Ovary (tissue), 7 donors: ENCODE measurements at regions not wholly inside any gene's neighbourhood (a gene's known extent, or its start where the extent isn't known, plus 50 kb on each side); places are given as distances from the start of the nearest gene placed in this dataset.

ENCODE experiments used
- DNase-seq, 5 donors: peaks; one replicate each; pipeline ENCODE4 v3.0.0-alpha.2; 2019 to 2020
- H3K27ac ChIP-seq, 2 donors: fragments of 200-600 bp; one replicate each; pipeline versions ENCODE4 v1.5.1 to v1.8.0; 2019 to 2022
- H3K27me3 ChIP-seq: fragments of 200-600 bp; one replicate; pipeline ENCODE4 v1.8.0; 2022
- H3K36me3 ChIP-seq: fragments of 200-600 bp; sonication (generic); one replicate; pipeline ENCODE4 v1.5.1; 2019
- H3K4me1 ChIP-seq: one replicate; pipeline ENCODE4 v1.8.1; 2013; ENCODE audit warnings: mild to moderate bottlenecking, moderate library complexity; ENCODE audit not compliant: insufficient read depth
- H3K4me3 ChIP-seq: fragments of 200-600 bp; sonication (generic); one replicate; pipeline ENCODE4 v1.5.1; 2017
- H3K9me3 ChIP-seq, 2 donors: fragments of 200-600 bp in 1 of 2; sonication (generic) in 1 of 2; one replicate each; pipeline versions ENCODE4 v1.5.1 to v1.8.1; 2013 to 2019; ENCODE audit warnings: mild to moderate bottlenecking in 1 of 2, moderate library complexity in 1 of 2
- CTCF ChIP-seq, 3 donors: fragments of 450-650 bp in 2 of 3; fragments of 200-600 bp in 1 of 3; IDR thresholded peaks; one replicate each; pipeline versions ENCODE4 v1.5.1 to v1.8.0; 2016 to 2022; ENCODE audit warnings: antibody characterized with exemption in 3 of 3, mild to moderate bottlenecking in 1 of 3
- EP300 ChIP-seq: sonication (generic); formaldehyde crosslinking; IDR thresholded peaks from one replicate; pipeline ENCODE4 v1.6.1; 2017; ENCODE audit warnings: antibody characterized with exemption
- POLR2A ChIP-seq: fragments of 450-650 bp; IDR thresholded peaks from one replicate; pipeline ENCODE4 v1.6.1; 2017; ENCODE audit warnings: antibody characterized with exemption, mild to moderate bottlenecking, moderate library complexity
- WGBS, 3 donors: extraction: QIAGEN DNeasy Blood & Tissue Kit in 1 of 3; methylation state at CpG; one replicate each; pipeline versions ENCODE4 v1.1.5 to v1.1.7; 2013 to 2017; 5-methylcytosine and 5-hydroxymethylcytosine counted together
- intact Hi-C, 4 donors: fragments of 100-400 bp; cut with DNase I; formaldehyde crosslinking; loops; one replicate each; pipeline versions ENCODE4 v1.11.0 to v1.15.1; 2022 to 2023
- donor health status: DM: no; HTN: no; CAD: no; lungs with moderate emphysema.
- donor health status: DM: no; HTN: no; CAD: no.
- donor health status: Bipolar disorder and iron deficiency.
- donor health status: DM: no; HTN: no; CAD: no.
- donor health status: DM: yes; HTN: yes; CAD: no.

- Histone ChIP-seq H3K4me1 (no peaks in the 10 kb centered on the region), H3K9me3 (no peaks in the 10 kb centered on the region), H3K4me3 (no peak overlapping the region), H3K36me3 (no peaks in the 10 kb centered on the region), H3K27me3 (no peaks in the 10 kb centered on the region), H3K27ac (no peak overlapping the region)
- intact Hi-C loops, result no loop called here
- no peak for TF ChIP-seq POLR2A
- no peak for TF ChIP-seq CTCF (IDR thresholded peaks at IDR 0.05)
- 85 to 88% (median 88%) methylated on average over 10 of the region's 10 CpGs for WGBS, 3 donors
- DNase-seq, result no peak
These were observed 2022.8 kb downstream of the NCAM2 start for GRCh38 chr21:23020969-23021368.

- 96 to 98% (median 97%) methylated on average over 37 of the region's 37 CpGs for WGBS, 3 donors
- DNase-seq, result no peak
- intact Hi-C loops, result no loop called here
These were observed 2023.3 kb downstream of the NCAM2 start for GRCh38 chr21:23021481-23021880.

GRCh38 chr21:23026878-23027277 lies 2028.7 kb downstream of the NCAM2 start:
- no peaks in the 10 kb centered on the region for H3K27me3 ChIP-seq
- H3K9me3 ChIP-seq, result no peaks in the 10 kb centered on the region
- no peaks in the 10 kb centered on the region for H3K36me3 ChIP-seq
- no peak for DNase-seq
- H3K27ac ChIP-seq, result no peak overlapping the region
- 74 to 89% (median 87%) methylated on average over 2 of the region's 2 CpGs for WGBS, 3 donors
- H3K4me3 ChIP-seq, result no peak overlapping the region
- TF ChIP-seq EP300 (no peak), CTCF (IDR thresholded peaks at IDR 0.05) (no peak), POLR2A (no peak)
- intact Hi-C loops, result no loop called here
- H3K4me1 ChIP-seq, result no peaks in the 10 kb centered on the region

More at GRCh38 chr21:23021481-23021880, 2023.3 kb downstream of the NCAM2 start:
- Histone ChIP-seq H3K27me3 (no peaks in the 10 kb centered on the region), H3K4me1 (no peaks in the 10 kb centered on the region), H3K9me3 (no peaks in the 10 kb centered on the region), H3K4me3 (no peak overlapping the region), H3K27ac (no peak overlapping the region), H3K36me3 (no peaks in the 10 kb centered on the region)
- TF ChIP-seq POLR2A (no peak), EP300 (no peak), CTCF (IDR thresholded peaks at IDR 0.05) (no peak)

GRCh38 chr21:23039846-23040245 lies 2041.6 kb downstream of the NCAM2 start:
- H3K4me3 ChIP-seq, result no peak overlapping the region
- no peak for DNase-seq
- H3K27me3 ChIP-seq, result no peaks in the 10 kb centered on the region
- H3K4me1 ChIP-seq, result no peaks in the 10 kb centered on the region
- WGBS, 3 donors, result 52 to 86% (median 62%) methylated on average over 7 of the region's 7 CpGs
- H3K27ac ChIP-seq, result no peak overlapping the region
- H3K36me3 ChIP-seq, result no peaks in the 10 kb centered on the region
- intact Hi-C loops, result no loop called here
- TF ChIP-seq CTCF (IDR thresholded peaks at IDR 0.05), result no peak
- no peak for TF ChIP-seq EP300
- TF ChIP-seq POLR2A, result no peak
- H3K9me3 ChIP-seq, result no peaks in the 10 kb centered on the region

GRCh38 chr21:23045955-23046354 lies 2047.7 kb downstream of the NCAM2 start:
- 71% methylated on average over 1 of the region's 1 CpG for WGBS, 3 donors

More at GRCh38 chr21:23045955-23046354, 2047.7 kb downstream of the NCAM2 start:
- intact Hi-C loops, result no loop called here
- no peaks in the 10 kb centered on the region for H3K27me3 ChIP-seq
- no peak overlapping the region for H3K27ac ChIP-seq
- H3K36me3 ChIP-seq, result no peaks in the 10 kb centered on the region
- DNase-seq, result no peak
- no peak overlapping the region for H3K4me3 ChIP-seq
- TF ChIP-seq CTCF (IDR thresholded peaks at IDR 0.05) (no peak), EP300 (no peak), POLR2A (no peak)
- H3K4me1 ChIP-seq, result no peaks in the 10 kb centered on the region
- no peaks in the 10 kb centered on the region for H3K9me3 ChIP-seq
